ENCODE measurements at regions not wholly inside any gene's neighbourhood (a gene's known extent, or its start where the extent isn't known, plus 50 kb on each side); places are given as distances from the start of the nearest gene placed in this dataset.
A peak's percentile ranks its signal among the peaks of the same experiment; 100 is the strongest.

- no peak overlapping the region for H3K27ac ChIP-seq
- no peak for TF ChIP-seq CTCF (conservative IDR thresholded peaks at IDR 0.05)
Measured at GRCh38 chr2:63751901-63752300, 89.8 kb upstream of the UGP2 start.

GRCh38 chr2:63755216-63755615 is 86.5 kb upstream of the UGP2 start:
- no peak overlapping the region for H3K27ac ChIP-seq
- no peak for TF ChIP-seq CTCF (conservative IDR thresholded peaks at IDR 0.05)

- no peak overlapping the region for H3K27ac ChIP-seq
- TF ChIP-seq CTCF (conservative IDR thresholded peaks at IDR 0.05): no peak
Measured at GRCh38 chr2:63755965-63756364, 85.7 kb upstream of the UGP2 start.

GRCh38 chr2:63763391-63763941 is 78.2 kb upstream of the UGP2 start:
- TF ChIP-seq CTCF (conservative IDR thresholded peaks at IDR 0.05): no peak
- no peak overlapping the region for H3K27ac ChIP-seq

GRCh38 chr2:63764630-63765029 is 77.1 kb upstream of the UGP2 start:
- peak overlapping the region; percentile 57; the same call in 1 of the 2 replicates for H3K27ac ChIP-seq
- TF ChIP-seq CTCF (conservative IDR thresholded peaks at IDR 0.05): no peak

- H3K27ac ChIP-seq: peak overlapping the region; percentile 57; the same call in 1 of the 2 replicates
- no peak for TF ChIP-seq CTCF (conservative IDR thresholded peaks at IDR 0.05)
Measured at GRCh38 chr2:63765117-63765516, 76.6 kb upstream of the UGP2 start.

- H3K27ac ChIP-seq: no peak overlapping the region
- TF ChIP-seq CTCF (conservative IDR thresholded peaks at IDR 0.05): no peak
Measured at GRCh38 chr2:63767307-63767706, 74.4 kb upstream of the UGP2 start.
